Natural killer cell treated with Interleukin-12 subunit alpha and Interleukin-12 subunit beta and Interleukin-15 and Interleukin-18, amount 100 ng/mL, for 72 hours (primary cell): ENCODE measurements at regions not wholly inside any gene's neighbourhood (a gene's known extent, or its start where the extent isn't known, plus 50 kb on each side); places are given as distances from the start of the nearest gene placed in this dataset.
"Not testable (repeated sequence)": the region's sequence is repeated elsewhere in the genome, so short reads cannot be mapped to it uniquely, and the experiment has no call there.

ENCODE experiments used
- ATAC-seq, 2 donors: fragments of 150-1000 bp; cut with Tn5 transposase in 1 of 2; sonication (Bioruptor Pico), chemical (Tn5 transposase) in 1 of 2; 2 replicates each; pipeline ENCODE4 v1.10.0; 2021
- DNase-seq: peaks from one replicate; pipeline ENCODE4 v3.0.0; 2022; ENCODE audit warnings: low spot score
- H3K27ac Mint-ChIP-seq, 2 donors: 1 replicate in 1 of 2; 2 replicates in 1 of 2; pipeline ENCODE4 v1.8.0; 2022; ENCODE audit warnings: mixed read lengths in 2 of 2, mild to moderate bottlenecking in 1 of 2, moderate library complexity in 1 of 2
- H3K27me3 Mint-ChIP-seq, 2 donors: 1 replicate in 1 of 2; 2 replicates in 1 of 2; pipeline ENCODE4 v1.8.0; 2022; ENCODE audit warnings: mixed read lengths in 2 of 2
- H3K36me3 Mint-ChIP-seq: one replicate; pipeline ENCODE4 v1.8.0; 2022; ENCODE audit warnings: mixed read lengths
- H3K4me1 Mint-ChIP-seq, 2 donors: 1 replicate in 1 of 2; 2 replicates in 1 of 2; pipeline ENCODE4 v1.8.0; 2022; ENCODE audit warnings: low read depth in 2 of 2, mixed read lengths in 2 of 2, mild to moderate bottlenecking in 1 of 2
- H3K4me3 Mint-ChIP-seq: one replicate; pipeline ENCODE4 v1.8.0; 2022; ENCODE audit warnings: mixed read lengths
- H3K9me3 Mint-ChIP-seq: 2 replicates; pipeline ENCODE4 v1.8.0; 2022; ENCODE audit warnings: mixed read lengths

DNA sequence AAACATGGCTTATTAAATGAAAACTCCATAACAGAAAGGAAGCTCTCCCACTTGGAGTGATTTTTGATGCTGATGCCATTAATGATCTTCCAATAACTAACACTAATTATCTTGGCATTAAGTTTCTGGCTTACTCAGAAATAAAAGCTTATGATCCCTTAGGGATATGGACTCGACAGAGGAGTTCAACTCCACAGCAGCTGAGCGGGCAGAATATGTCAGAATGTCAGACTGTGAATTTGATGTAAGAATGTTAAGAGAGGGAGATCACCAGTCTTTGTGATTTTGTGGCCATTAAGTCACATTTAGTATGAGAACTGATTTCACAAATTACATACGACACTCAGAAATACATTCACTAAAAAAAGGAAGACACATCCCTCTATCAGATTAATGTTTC, 2244.0 kb downstream of the ARAP2 start:
- H3K27me3 Mint-ChIP-seq: no peaks in the 10 kb centered on the region
- H3K36me3 Mint-ChIP-seq: no peaks in the 10 kb centered on the region
- no peak overlapping the region for H3K27ac Mint-ChIP-seq
- no peaks in the 10 kb centered on the region for H3K4me1 Mint-ChIP-seq
- no peak overlapping the region for H3K4me3 Mint-ChIP-seq
- DNase-seq: no peak
- H3K9me3 Mint-ChIP-seq: peaks cover 7% of the 10 kb centered on the region
- ATAC-seq: no peak

- not testable (repeated sequence) for H3K9me3 Mint-ChIP-seq, H3K36me3 Mint-ChIP-seq
These were observed 2237.8 kb downstream of the ARAP2 start for GRCh38 chr4:34006540-34006939.

GRCh38 chr4:34009951-34010350, 2234.4 kb downstream of the ARAP2 start:
- H3K36me3 Mint-ChIP-seq: no peaks in the 10 kb centered on the region
- H3K9me3 Mint-ChIP-seq: peaks cover under 1% of the 10 kb centered on the region
- ATAC-seq (no peak), DNase-seq (no peak)
- H3K4me1 Mint-ChIP-seq: no peaks in the 10 kb centered on the region
- no peak overlapping the region for H3K27ac Mint-ChIP-seq
- no peak overlapping the region for H3K4me3 Mint-ChIP-seq
- no peaks in the 10 kb centered on the region for H3K27me3 Mint-ChIP-seq

More at GRCh38 chr4:34006540-34006939, 2237.8 kb downstream of the ARAP2 start:
- not testable (repeated sequence) for DNase-seq, ATAC-seq, H3K4me1 Mint-ChIP-seq, H3K27me3 Mint-ChIP-seq, H3K4me3 Mint-ChIP-seq, H3K27ac Mint-ChIP-seq

- H3K4me3 Mint-ChIP-seq: no peak overlapping the region
- no peaks in the 10 kb centered on the region for H3K36me3 Mint-ChIP-seq
- no peak for DNase-seq
- H3K27ac Mint-ChIP-seq: no peak overlapping the region
- H3K4me1 Mint-ChIP-seq: no peaks in the 10 kb centered on the region
- H3K27me3 Mint-ChIP-seq: no peaks in the 10 kb centered on the region
- no peak for ATAC-seq
- H3K9me3 Mint-ChIP-seq: peaks cover 4% of the 10 kb centered on the region
These were observed 2233.4 kb downstream of the ARAP2 start for GRCh38 chr4:34010751-34011519.

- Mint-ChIP-seq H3K9me3 (peaks cover 13% of the 10 kb centered on the region), H3K36me3 (no peaks in the 10 kb centered on the region), H3K27me3 (no peaks in the 10 kb centered on the region), H3K27ac (no peak overlapping the region), H3K4me3 (no peak overlapping the region), H3K4me1 (no peaks in the 10 kb centered on the region)
- DNase-seq (no peak), ATAC-seq (no peak)
These were observed 2209.1 kb downstream of the ARAP2 start for GRCh38 chr4:34035225-34035624.

- no peaks in the 10 kb centered on the region for H3K27me3 Mint-ChIP-seq
- no peak for DNase-seq
- H3K4me1 Mint-ChIP-seq: no peaks in the 10 kb centered on the region
- H3K36me3 Mint-ChIP-seq: no peaks in the 10 kb centered on the region
- peaks cover 9% of the 10 kb centered on the region for H3K9me3 Mint-ChIP-seq
- ATAC-seq: no peak
- H3K4me3 Mint-ChIP-seq: no peak overlapping the region
- no peak overlapping the region for H3K27ac Mint-ChIP-seq
These were observed 2207.0 kb downstream of the ARAP2 start for GRCh38 chr4:34037280-34037679.

GRCh38 chr4:34039766-34040165, 2204.5 kb downstream of the ARAP2 start:
- H3K4me3 Mint-ChIP-seq: no peak overlapping the region
- ATAC-seq: no peak
- H3K4me1 Mint-ChIP-seq: no peaks in the 10 kb centered on the region
- peaks cover 15% of the 10 kb centered on the region for H3K9me3 Mint-ChIP-seq
- H3K36me3 Mint-ChIP-seq: no peaks in the 10 kb centered on the region
- DNase-seq: no peak
- H3K27ac Mint-ChIP-seq: no peak overlapping the region
- no peaks in the 10 kb centered on the region for H3K27me3 Mint-ChIP-seq

GRCh38 chr4:34043131-34043530, 2201.2 kb downstream of the ARAP2 start:
- no peak overlapping the region for H3K4me3 Mint-ChIP-seq
- ATAC-seq (no peak), DNase-seq (no peak)
- H3K27me3 Mint-ChIP-seq: no peaks in the 10 kb centered on the region
- no peaks in the 10 kb centered on the region for H3K4me1 Mint-ChIP-seq
- no peak overlapping the region for H3K27ac Mint-ChIP-seq
- H3K36me3 Mint-ChIP-seq: no peaks in the 10 kb centered on the region
- H3K9me3 Mint-ChIP-seq: peaks cover 20% of the 10 kb centered on the region

- no peaks in the 10 kb centered on the region for H3K36me3 Mint-ChIP-seq
- ATAC-seq: no peak
- peaks cover 19% of the 10 kb centered on the region for H3K9me3 Mint-ChIP-seq
- H3K4me3 Mint-ChIP-seq: no peak overlapping the region
- no peaks in the 10 kb centered on the region for H3K4me1 Mint-ChIP-seq
- no peak overlapping the region for H3K27ac Mint-ChIP-seq
- H3K27me3 Mint-ChIP-seq: no peaks in the 10 kb centered on the region
- DNase-seq: no peak
These were observed 2197.7 kb downstream of the ARAP2 start for GRCh38 chr4:34046580-34046979.

DNA sequence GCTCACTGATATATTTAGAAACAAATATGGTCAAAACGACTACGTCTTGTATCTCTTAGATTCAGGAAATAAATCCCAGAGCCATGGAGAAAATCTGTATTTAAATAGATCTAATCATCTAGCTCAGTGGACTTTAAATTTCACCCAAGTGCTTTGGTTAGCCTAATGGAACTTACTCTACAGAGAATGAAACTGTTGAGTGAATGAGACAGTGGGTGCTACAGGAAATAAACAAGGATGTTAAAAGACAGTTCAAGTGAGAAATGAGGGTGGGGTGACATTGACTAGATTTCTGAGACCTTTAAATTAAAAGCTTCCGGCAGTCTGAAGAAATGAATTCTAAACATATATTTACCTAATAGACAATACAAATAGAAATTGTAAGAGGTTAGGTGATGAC, 2197.0 kb downstream of the ARAP2 start:
- no peak for DNase-seq
- Mint-ChIP-seq H3K4me1 (no peaks in the 10 kb centered on the region), H3K27me3 (no peaks in the 10 kb centered on the region), H3K27ac (no peak overlapping the region), H3K4me3 (no peak overlapping the region), H3K9me3 (peaks cover 17% of the 10 kb centered on the region), H3K36me3 (no peaks in the 10 kb centered on the region)
- no peak for ATAC-seq

GRCh38 chr4:34066126-34066525, 2178.2 kb downstream of the ARAP2 start:
- no peaks in the 10 kb centered on the region for H3K27me3 Mint-ChIP-seq

GRCh38 chr4:34091451-34091850, 2152.9 kb downstream of the ARAP2 start:
- no peak overlapping the region for H3K4me3 Mint-ChIP-seq
- ATAC-seq (no peak), DNase-seq (no peak)
- H3K36me3 Mint-ChIP-seq: no peaks in the 10 kb centered on the region
- no peak overlapping the region for H3K27ac Mint-ChIP-seq
- peaks cover 11% of the 10 kb centered on the region for H3K9me3 Mint-ChIP-seq
- H3K27me3 Mint-ChIP-seq: no peaks in the 10 kb centered on the region
- H3K4me1 Mint-ChIP-seq: no peaks in the 10 kb centered on the region

More at GRCh38 chr4:34066126-34066525, 2178.2 kb downstream of the ARAP2 start:
- no peak overlapping the region for H3K4me3 Mint-ChIP-seq
- H3K27ac Mint-ChIP-seq: no peak overlapping the region
- H3K36me3 Mint-ChIP-seq: no peaks in the 10 kb centered on the region
- no peak for DNase-seq
- H3K9me3 Mint-ChIP-seq: peaks cover 4% of the 10 kb centered on the region
- ATAC-seq: no peak
- no peaks in the 10 kb centered on the region for H3K4me1 Mint-ChIP-seq

DNA sequence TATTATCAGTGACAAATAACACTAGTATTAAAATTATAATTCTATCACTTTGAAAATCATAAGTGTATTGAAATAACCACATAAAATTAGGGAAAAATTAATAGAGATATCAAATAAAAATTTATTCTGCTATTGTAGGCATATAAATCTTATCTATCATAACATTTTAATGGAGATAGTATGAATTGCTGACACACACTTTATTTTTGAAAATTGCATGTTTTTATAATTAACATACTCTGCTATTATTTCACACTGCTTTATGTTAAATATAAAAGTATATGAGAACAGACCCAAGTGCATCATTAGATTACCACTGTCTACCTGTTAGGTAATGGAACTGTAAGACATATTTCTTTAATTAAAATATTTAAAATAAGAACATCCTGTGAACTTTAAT, 2150.2 kb downstream of the ARAP2 start:
- ATAC-seq (no peak), DNase-seq (no peak)
- peaks cover 13% of the 10 kb centered on the region for H3K9me3 Mint-ChIP-seq
- H3K4me1 Mint-ChIP-seq: no peaks in the 10 kb centered on the region
- H3K27ac Mint-ChIP-seq: no peak overlapping the region
- H3K4me3 Mint-ChIP-seq: no peak overlapping the region
- no peaks in the 10 kb centered on the region for H3K27me3 Mint-ChIP-seq
- H3K36me3 Mint-ChIP-seq: no peaks in the 10 kb centered on the region

DNA sequence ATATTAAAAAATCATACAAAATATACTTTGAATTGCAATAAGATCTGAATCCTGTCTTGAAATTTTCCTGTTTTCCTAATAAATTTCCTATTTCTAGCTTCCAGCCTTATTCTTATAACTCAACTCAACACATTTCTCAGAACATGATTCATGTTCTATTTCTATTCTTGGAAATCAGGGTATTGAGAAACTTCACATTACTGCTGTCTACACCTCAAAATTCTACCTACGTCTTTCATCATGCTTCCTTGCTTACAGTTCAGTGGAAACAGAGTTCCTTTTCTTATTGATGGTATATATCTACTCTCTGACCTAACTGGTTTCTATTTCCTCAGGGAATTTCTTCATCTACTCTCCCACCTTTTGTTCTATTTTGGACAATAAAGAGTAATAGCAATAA, 2139.0 kb downstream of the ARAP2 start:
- H3K9me3 Mint-ChIP-seq: peaks cover 6% of the 10 kb centered on the region
- ATAC-seq (no peak), DNase-seq (no peak)
- no peaks in the 10 kb centered on the region for H3K4me1 Mint-ChIP-seq
- H3K27ac Mint-ChIP-seq: no peak overlapping the region
- no peaks in the 10 kb centered on the region for H3K27me3 Mint-ChIP-seq
- peaks cover 5% of the 10 kb centered on the region for H3K36me3 Mint-ChIP-seq
- no peak overlapping the region for H3K4me3 Mint-ChIP-seq

- peaks cover 5% of the 10 kb centered on the region for H3K36me3 Mint-ChIP-seq
- ATAC-seq (no peak), DNase-seq (no peak)
- H3K27me3 Mint-ChIP-seq: no peaks in the 10 kb centered on the region
- peaks cover 11% of the 10 kb centered on the region for H3K9me3 Mint-ChIP-seq
- H3K4me1 Mint-ChIP-seq: no peaks in the 10 kb centered on the region
- H3K4me3 Mint-ChIP-seq: no peak overlapping the region
- no peak overlapping the region for H3K27ac Mint-ChIP-seq
These were observed 2135.9 kb downstream of the ARAP2 start for GRCh38 chr4:34108391-34108790.
